ENCODE measurements at regions not wholly inside any gene's neighbourhood (a gene's known extent, or its start where the extent isn't known, plus 50 kb on each side); places are given as distances from the start of the nearest gene placed in this dataset.

- TF ChIP-seq CTCF (IDR thresholded peaks at IDR 0.05) (no peak), POLR2A (IDR thresholded peaks at IDR 0.05) (no peak)
Measured at GRCh38 chr1:228812961-228813360, 77.7 kb downstream of the RHOU start.

All from Peyer's patch (tissue), 4 donors.